ENCODE measurements at regions not wholly inside any gene's neighbourhood (a gene's known extent, or its start where the extent isn't known, plus 50 kb on each side); places are given as distances from the start of the nearest gene placed in this dataset.

- DNase-seq (ENCODE audit: low spot score) = no peak
Observed at GRCh38 chr11:106216281-106216680, 138.8 kb downstream of the AASDHPPT start.

- no peak for DNase-seq (ENCODE audit: low spot score)
Observed at GRCh38 chr11:106217456-106217855, 140.0 kb downstream of the AASDHPPT start.

- no peak for DNase-seq (ENCODE audit: low spot score)
Observed at GRCh38 chr11:106218106-106218505, 140.6 kb downstream of the AASDHPPT start.

- no peak for DNase-seq (ENCODE audit: low spot score)
Observed at GRCh38 chr11:106222626-106223025, 145.2 kb downstream of the AASDHPPT start.

GRCh38 chr11:106224172-106224571 lies 146.7 kb downstream of the AASDHPPT start:
- no peak for DNase-seq (ENCODE audit: low spot score)

GRCh38 chr11:106228996-106229395 lies 151.5 kb downstream of the AASDHPPT start:
- no peak for DNase-seq (ENCODE audit: low spot score)

GRCh38 chr11:106231591-106231990 lies 154.1 kb downstream of the AASDHPPT start:
- no peak for DNase-seq (ENCODE audit: low spot score)

- no peak for DNase-seq (ENCODE audit: low spot score)
Observed at GRCh38 chr11:106233191-106233590, 155.7 kb downstream of the AASDHPPT start.

- no peak for DNase-seq (ENCODE audit: low spot score)
Observed at GRCh38 chr11:106234794-106235193, 157.3 kb downstream of the AASDHPPT start.

- no peak for DNase-seq (ENCODE audit: low spot score)
Observed at GRCh38 chr11:106236295-106236694, 158.8 kb downstream of the AASDHPPT start.

- no peak for DNase-seq (ENCODE audit: low spot score)
Observed at GRCh38 chr11:106238704-106239360, 161.4 kb downstream of the AASDHPPT start.

- DNase-seq (ENCODE audit: low spot score) = no peak
Observed at GRCh38 chr11:106241601-106242257, 164.3 kb downstream of the AASDHPPT start.

- no peak for DNase-seq (ENCODE audit: low spot score)
Observed at GRCh38 chr11:106242718-106243415, 165.4 kb downstream of the AASDHPPT start.

GRCh38 chr11:106246495-106246894 lies 169.0 kb downstream of the AASDHPPT start:
- no peak for DNase-seq (ENCODE audit: low spot score)

- DNase-seq (ENCODE audit: low spot score) = no peak
Observed at GRCh38 chr11:106249617-106250239, 172.3 kb downstream of the AASDHPPT start.

- DNase-seq (ENCODE audit: low spot score) = no peak
Observed at GRCh38 chr11:106262852-106263251, 185.4 kb downstream of the AASDHPPT start.

GRCh38 chr11:106263527-106263926 lies 186.1 kb downstream of the AASDHPPT start:
- no peak for DNase-seq (ENCODE audit: low spot score)

GRCh38 chr11:106271086-106271485 lies 193.6 kb downstream of the AASDHPPT start:
- DNase-seq (ENCODE audit: low spot score) = no peak

GRCh38 chr11:106271686-106272085 lies 194.2 kb downstream of the AASDHPPT start:
- DNase-seq (ENCODE audit: low spot score) = no peak

GRCh38 chr11:106275151-106275550 lies 197.7 kb downstream of the AASDHPPT start:
- DNase-seq (ENCODE audit: low spot score) = no peak

GRCh38 chr11:106276126-106276525 lies 198.7 kb downstream of the AASDHPPT start:
- no peak for DNase-seq (ENCODE audit: low spot score)

GRCh38 chr11:106276859-106277436 lies 199.5 kb downstream of the AASDHPPT start:
- DNase-seq (ENCODE audit: low spot score) = no peak
